HG03108 (cell line): ENCODE measurements at regions not wholly inside any gene's neighbourhood (a gene's known extent, or its start where the extent isn't known, plus 50 kb on each side); places are given as distances from the start of the nearest gene placed in this dataset.

Source experiments
- ATAC-seq: cut with Tn5 transposase; IDR thresholded peaks from one replicate; pipeline ENCODE4 v1.9.1; 2021; ENCODE audit warnings: moderate library complexity; ENCODE audit not compliant: unreplicated experiment

GRCh38 chr15:97141871-97142270, 811.4 kb downstream of the NR2F2 start:
- ATAC-seq: no peak

- ATAC-seq: no peak
Measured at GRCh38 chr15:97143592-97144376, 813.3 kb downstream of the NR2F2 start.

- ATAC-seq: no peak
Measured at GRCh38 chr15:97144377-97144711, 813.8 kb downstream of the NR2F2 start.

- ATAC-seq: no peak
Measured at GRCh38 chr15:97146929-97147870, 813.3 kb upstream of the ARRDC4 start.

- no peak for ATAC-seq
Measured at GRCh38 chr15:97153356-97153965, 807.0 kb upstream of the ARRDC4 start.

GRCh38 chr15:97156739-97157265, 803.7 kb upstream of the ARRDC4 start:
- ATAC-seq: no peak

GRCh38 chr15:97162805-97163495, 797.6 kb upstream of the ARRDC4 start:
- no peak for ATAC-seq

- ATAC-seq: no peak
Measured at GRCh38 chr15:97165205-97165604, 795.3 kb upstream of the ARRDC4 start.

- no peak for ATAC-seq
Measured at GRCh38 chr15:97168704-97169475, 791.6 kb upstream of the ARRDC4 start.

GRCh38 chr15:97171556-97171955, 788.9 kb upstream of the ARRDC4 start:
- no peak for ATAC-seq

GRCh38 chr15:97174886-97175540, 785.5 kb upstream of the ARRDC4 start:
- ATAC-seq: no peak

GRCh38 chr15:97177151-97177577, 783.3 kb upstream of the ARRDC4 start:
- no peak for ATAC-seq

GRCh38 chr15:97182581-97182980, 777.9 kb upstream of the ARRDC4 start:
- no peak for ATAC-seq

GRCh38 chr15:97189162-97189780, 771.2 kb upstream of the ARRDC4 start:
- ATAC-seq: no peak

- no peak for ATAC-seq
Measured at GRCh38 chr15:97194750-97195149, 765.8 kb upstream of the ARRDC4 start.

- ATAC-seq: no peak
Measured at GRCh38 chr15:97196048-97197014, 764.2 kb upstream of the ARRDC4 start.

- ATAC-seq: no peak
Measured at GRCh38 chr15:97199393-97200051, 761.0 kb upstream of the ARRDC4 start.
